ENCODE measurements at regions not wholly inside any gene's neighbourhood (a gene's known extent, or its start where the extent isn't known, plus 50 kb on each side); places are given as distances from the start of the nearest gene placed in this dataset.
A peak's percentile ranks its signal among the peaks of the same experiment; 100 is the strongest.
"Not testable (repeated sequence)": the region's sequence is repeated elsewhere in the genome, so short reads cannot be mapped to it uniquely, and the experiment has no call there.

- DNase-seq (ENCODE audit: low spot score), result not testable (repeated sequence)
Observed at GRCh38 chr3:40949347-40949746, 250.0 kb upstream of the CTNNB1 start.

GRCh38 chr3:40951636-40952035, 247.7 kb upstream of the CTNNB1 start:
- DNase-seq (ENCODE audit: low spot score), result no peak

GRCh38 chr3:40961104-40961857, 238.0 kb upstream of the CTNNB1 start:
- DNase-seq (ENCODE audit: low spot score), result no peak

GRCh38 chr3:40962721-40963120, 236.6 kb upstream of the CTNNB1 start:
- DNase-seq (ENCODE audit: low spot score), result no peak

- no peak for DNase-seq (ENCODE audit: low spot score)
Observed at GRCh38 chr3:40968666-40969065, 230.6 kb upstream of the CTNNB1 start.

- no peak for DNase-seq (ENCODE audit: low spot score)
Observed at GRCh38 chr3:40969341-40969740, 230.0 kb upstream of the CTNNB1 start.

- DNase-seq (ENCODE audit: low spot score), result no peak
Observed at GRCh38 chr3:40969756-40970466, 229.4 kb upstream of the CTNNB1 start.

GRCh38 chr3:40971191-40972168, 227.8 kb upstream of the CTNNB1 start:
- peak; percentile 98 for DNase-seq (ENCODE audit: low spot score)

- no peak for DNase-seq (ENCODE audit: low spot score)
Observed at GRCh38 chr3:40972350-40972749, 227.0 kb upstream of the CTNNB1 start.

- no peak for DNase-seq (ENCODE audit: low spot score)
Observed at GRCh38 chr3:40973141-40973540, 226.2 kb upstream of the CTNNB1 start.

GRCh38 chr3:40975711-40976121, 223.6 kb upstream of the CTNNB1 start:
- DNase-seq (ENCODE audit: low spot score), result peak; percentile 87

- DNase-seq (ENCODE audit: low spot score), result no peak
Observed at GRCh38 chr3:40976241-40976640, 223.1 kb upstream of the CTNNB1 start.

- no peak for DNase-seq (ENCODE audit: low spot score)
Observed at GRCh38 chr3:40978442-40978841, 220.9 kb upstream of the CTNNB1 start.

GRCh38 chr3:40979962-40980361, 219.3 kb upstream of the CTNNB1 start:
- DNase-seq (ENCODE audit: low spot score), result no peak

GRCh38 chr3:40980467-40980866, 218.8 kb upstream of the CTNNB1 start:
- no peak for DNase-seq (ENCODE audit: low spot score)

- no peak for DNase-seq (ENCODE audit: low spot score)
Observed at GRCh38 chr3:40985195-40985594, 214.1 kb upstream of the CTNNB1 start.

- DNase-seq (ENCODE audit: low spot score), result no peak
Observed at GRCh38 chr3:40988468-40988867, 210.8 kb upstream of the CTNNB1 start.

GRCh38 chr3:40989141-40990061, 209.9 kb upstream of the CTNNB1 start:
- no peak for DNase-seq (ENCODE audit: low spot score)

GRCh38 chr3:40990062-40990456, 209.2 kb upstream of the CTNNB1 start:
- DNase-seq (ENCODE audit: low spot score), result no peak

GRCh38 chr3:40992023-40992422, 207.3 kb upstream of the CTNNB1 start:
- no peak for DNase-seq (ENCODE audit: low spot score)

- DNase-seq (ENCODE audit: low spot score), result no peak
Observed at GRCh38 chr3:40994611-40995010, 204.7 kb upstream of the CTNNB1 start.

All from kidney capillary endothelial cell (primary cell).